Common myeloid progenitor, CD34-positive (primary cell): ENCODE measurements at regions not wholly inside any gene's neighbourhood (a gene's known extent, or its start where the extent isn't known, plus 50 kb on each side); places are given as distances from the start of the nearest gene placed in this dataset.

ENCODE experiments used
- CTCF ChIA-PET: fragments of 350-600 bp; sonication (Branson Sonifier 250); formaldehyde crosslinking; loops from one replicate; lab custom pipeline; 2021; ENCODE audit warnings: antibody characterized with exemption; lab: Charles Lee
- POLR2A ChIA-PET: fragments of 350-600 bp; sonication (Branson Sonifier 250); formaldehyde crosslinking; loops from one replicate; lab custom pipeline; 2021; ENCODE audit warnings: antibody characterized with exemption; lab: Charles Lee
- DNase-seq, 3 donors: peaks; one replicate each; pipeline versions ENCODE4 v3.0.0 to v3.0.0-alpha.2; 2013
- H3K27ac ChIP-seq, 2 experiments: 1 replicate in 1 of 2; 2 replicates in 1 of 2; pipeline ENCODE4 v1.7.0; 2013; ENCODE audit warnings: inconsistent platforms in 2 of 2, low read length in 2 of 2, mild to moderate bottlenecking in 2 of 2, low read depth in 1 of 2, moderate library complexity in 1 of 2; ENCODE audit not compliant: severe bottlenecking in 2 of 2, insufficient read depth in 1 of 2, poor library complexity in 1 of 2
- H3K27me3 ChIP-seq, 5 experiments: replicated peaks in 2 of 5; 1 replicate in 3 of 5; 2 replicates in 2 of 5; pipeline versions ENCODE4 v1.6.1 to v1.7.0; 2013; ENCODE audit warnings: low read length in 4 of 5, mild to moderate bottlenecking in 2 of 5, moderate library complexity in 2 of 5, inconsistent platforms in 1 of 5; ENCODE audit not compliant: insufficient read depth in 5 of 5, control insufficient read depth in 4 of 5
- H3K36me3 ChIP-seq, 4 experiments: 1 replicate in 2 of 4; 2 replicates in 2 of 4; pipeline versions ENCODE4 v1.6.1 to v1.7.0; 2013; ENCODE audit warnings: low read length in 3 of 4, control low read depth in 1 of 4, mild to moderate bottlenecking in 1 of 4; ENCODE audit not compliant: control insufficient read depth in 4 of 4, insufficient read depth in 4 of 4
- H3K4me1 ChIP-seq, 4 experiments: 1 replicate in 3 of 4; 2 replicates in 1 of 4; pipeline versions ENCODE4 v1.6.1 to v1.7.1; 2013; ENCODE audit warnings: low read length in 3 of 4, mild to moderate bottlenecking in 3 of 4, control low read depth in 1 of 4, inconsistent platforms in 1 of 4, moderate library complexity in 1 of 4; ENCODE audit not compliant: control insufficient read depth in 4 of 4, insufficient read depth in 4 of 4; ENCODE audit errors: control extremely low read depth in 1 of 4
- H3K4me3 ChIP-seq, 7 experiments: 1 replicate in 4 of 7; 2 replicates in 3 of 7; pipeline versions ENCODE4 v1.5.1 to v1.7.0; 2013; ENCODE audit warnings: mild to moderate bottlenecking in 7 of 7, low read length in 6 of 7, moderate library complexity in 6 of 7, inconsistent platforms in 2 of 7, low read depth in 2 of 7, control low read depth in 1 of 7; ENCODE audit not compliant: insufficient read depth in 4 of 7, control insufficient read depth in 1 of 7; ENCODE audit errors: extremely low read depth in 1 of 7
- H3K9me3 ChIP-seq, 5 experiments: 1 replicate in 4 of 5; 2 replicates in 1 of 5; pipeline versions ENCODE4 v1.6.1 to v1.7.1; 2013; ENCODE audit warnings: low read length in 4 of 5, mild to moderate bottlenecking in 2 of 5, inconsistent platforms in 1 of 5, low read depth in 1 of 5, moderate library complexity in 1 of 5; ENCODE audit not compliant: control insufficient read depth in 4 of 5, insufficient read depth in 2 of 5; ENCODE audit errors: control extremely low read depth in 1 of 5
- WGBS: methylation state at CpG from one replicate; pipeline ENCODE4 v1.1.5; 2013; ENCODE audit not compliant: insufficient coverage; 5-methylcytosine and 5-hydroxymethylcytosine counted together

DNA sequence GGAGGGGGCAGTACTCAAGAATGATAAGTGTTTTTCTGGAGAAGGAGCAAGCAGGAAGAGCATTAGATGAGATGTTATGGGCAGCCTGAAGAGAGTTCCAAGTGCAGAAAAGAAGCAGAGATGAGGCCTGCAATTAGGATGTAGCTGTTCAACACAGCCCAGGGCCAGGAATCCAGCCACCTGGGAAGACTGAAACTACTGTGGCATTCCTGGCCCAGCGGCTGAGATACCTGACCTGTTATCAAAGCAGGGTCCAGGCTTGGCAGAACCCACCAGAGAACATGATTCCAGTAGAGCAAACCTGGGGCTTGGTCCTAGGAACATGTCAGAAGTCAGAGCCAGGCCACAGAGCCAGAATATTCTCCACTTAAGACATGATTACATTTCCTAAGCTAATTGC is 73.3 kb upstream of the LRCH1 start:
- 100% methylated on average over 1 of the region's 1 CpG for WGBS
- ChIA-PET CTCF (interaction anchor here (1.2 kb wide), 1 partner anchor 242 kb away, joined by 3 read pairs; no protein-coding TSS in a partner anchor), POLR2A (no interaction called here)

DNA sequence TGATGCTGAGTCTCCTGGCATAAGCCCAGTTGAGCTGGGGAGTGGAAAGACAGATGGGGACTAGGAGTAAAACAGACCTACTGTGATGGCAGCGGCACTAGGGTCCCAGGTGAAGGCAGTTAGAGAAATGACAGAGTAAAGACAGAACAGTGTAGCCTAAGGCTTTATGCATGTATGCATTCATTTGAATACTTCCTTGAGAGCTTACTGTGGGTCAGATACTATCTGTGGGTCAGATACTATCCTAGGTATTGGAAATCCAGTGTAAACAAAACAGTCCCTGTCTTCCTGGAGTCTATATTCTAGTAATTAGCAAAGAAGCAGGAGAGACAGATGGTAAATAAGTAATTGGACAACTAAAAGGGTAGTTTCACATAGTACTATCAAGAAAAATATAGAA is 73.7 kb upstream of the LRCH1 start:
- Histone ChIP-seq H3K27me3 (no peaks in the 10 kb centered on the region), H3K27ac (no peak overlapping the region), H3K9me3 (peaks cover 0 to 17% (median 9%) of the 10 kb centered on the region in 5 experiments), H3K4me3 (no peak overlapping the region), H3K36me3 (no peaks in the 10 kb centered on the region), H3K4me1 (peaks cover 0 to 7% (median 1%) of the 10 kb centered on the region in 4 experiments)
- DNase-seq, result no peak
- ChIA-PET POLR2A (no interaction called here), CTCF (no interaction called here)
- 100% methylated on average over 1 of the region's 1 CpG for WGBS

More for the DNA sequence above, 73.3 kb upstream of the LRCH1 start:
- peaks cover 1 to 20% (median 9%) of the 10 kb centered on the region in 5 experiments for H3K9me3 ChIP-seq
- H3K4me3 ChIP-seq, result no peak overlapping the region
- H3K4me1 ChIP-seq, result peaks cover 0 to 7% (median 1%) of the 10 kb centered on the region in 4 experiments
- H3K27ac ChIP-seq, result no peak overlapping the region
- DNase-seq, result no peak
- no peaks in the 10 kb centered on the region for H3K27me3 ChIP-seq
- no peaks in the 10 kb centered on the region for H3K36me3 ChIP-seq

- CTCF ChIA-PET, result no interaction called here
- peaks cover 0 to 7% (median 1%) of the 10 kb centered on the region in 4 experiments for H3K4me1 ChIP-seq
- DNase-seq, result no peak
Measured at GRCh38 chr13:46478651-46479050, 74.3 kb upstream of the LRCH1 start.

DNA sequence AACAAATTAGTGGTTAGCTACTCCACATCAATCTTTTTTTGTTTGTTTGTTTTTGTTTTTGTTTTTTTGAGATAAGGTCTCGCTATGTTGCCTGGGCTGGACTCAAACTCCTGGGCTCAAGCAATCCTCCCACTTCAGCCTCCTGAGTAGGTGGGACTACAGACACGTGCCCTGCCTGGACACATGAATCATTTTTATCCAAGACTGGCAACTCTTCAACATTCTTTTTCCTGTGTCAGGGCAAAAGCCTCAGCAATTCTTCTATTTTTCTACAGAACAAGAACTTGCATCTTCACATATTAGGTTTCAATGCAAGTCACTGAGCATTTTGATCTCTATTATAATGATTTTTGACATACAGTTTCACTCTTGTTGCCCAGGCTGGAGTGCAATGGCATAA is 76.8 kb upstream of the LRCH1 start:
- peaks cover 0 to 7% (median 1%) of the 10 kb centered on the region in 4 experiments for H3K4me1 ChIP-seq
- no peak for DNase-seq
- H3K27me3 ChIP-seq, result no peaks in the 10 kb centered on the region
- ChIA-PET POLR2A (no interaction called here), CTCF (interaction anchor here (2.0 kb wide), 1 partner anchor 9 kb away, joined by 6 read pairs; no protein-coding TSS in a partner anchor)
- no peak overlapping the region for H3K4me3 ChIP-seq
- H3K36me3 ChIP-seq, result no peaks in the 10 kb centered on the region
- H3K9me3 ChIP-seq, result peaks cover 0 to 1% (median 0%) of the 10 kb centered on the region in 5 experiments
- 58% methylated on average over 2 of the region's 2 CpGs for WGBS
- H3K27ac ChIP-seq, result no peak overlapping the region

More at GRCh38 chr13:46478651-46479050, 74.3 kb upstream of the LRCH1 start:
- Histone ChIP-seq H3K9me3 (peaks cover 0 to 11% (median 5%) of the 10 kb centered on the region in 5 experiments), H3K27ac (no peak overlapping the region), H3K4me3 (no peak overlapping the region), H3K36me3 (no peaks in the 10 kb centered on the region), H3K27me3 (no peaks in the 10 kb centered on the region)
- WGBS, result no CpG with 5 or more reads among the region's 1 CpG
- POLR2A ChIA-PET, result no interaction called here

GRCh38 chr13:46475541-46475991 is 77.4 kb upstream of the LRCH1 start:
- no peak for DNase-seq
- 100% methylated on average over 3 of the region's 6 CpGs for WGBS
- Histone ChIP-seq H3K27ac (no peak overlapping the region), H3K9me3 (no peaks in the 10 kb centered on the region), H3K4me3 (no peak overlapping the region), H3K36me3 (no peaks in the 10 kb centered on the region), H3K4me1 (peaks cover 0 to 7% (median 1%) of the 10 kb centered on the region in 4 experiments), H3K27me3 (no peaks in the 10 kb centered on the region)
- CTCF ChIA-PET, result interaction anchor here (2.0 kb wide), 1 partner anchor 9 kb away, joined by 6 read pairs; no protein-coding TSS in a partner anchor
- POLR2A ChIA-PET, result no interaction called here

- Histone ChIP-seq H3K4me1 (peaks cover 4 to 11% (median 5%) of the 10 kb centered on the region in 4 experiments), H3K9me3 (no peaks in the 10 kb centered on the region), H3K36me3 (no peaks in the 10 kb centered on the region), H3K27ac (no peak overlapping the region), H3K27me3 (no peaks in the 10 kb centered on the region), H3K4me3 (no peak overlapping the region)
- ChIA-PET CTCF (no interaction called here), POLR2A (no interaction called here)
- DNase-seq, result no peak
- WGBS, result 96% methylated on average over 3 of the region's 3 CpGs
Measured at GRCh38 chr13:46473806-46474205, 79.2 kb upstream of the LRCH1 start.

GRCh38 chr13:46472384-46472783 is 80.6 kb upstream of the LRCH1 start:
- POLR2A ChIA-PET, result no interaction called here
- Histone ChIP-seq H3K36me3 (no peaks in the 10 kb centered on the region), H3K27ac (no peak overlapping the region), H3K27me3 (no peaks in the 10 kb centered on the region), H3K9me3 (no peaks in the 10 kb centered on the region), H3K4me3 (no peak overlapping the region), H3K4me1 (peaks cover 5 to 13% (median 5%) of the 10 kb centered on the region in 4 experiments)
- DNase-seq, result no peak
- CTCF ChIA-PET, result no interaction called here
- WGBS, result 98% methylated on average over 4 of the region's 5 CpGs
